HG02870 (cell line): ENCODE measurements at regions not wholly inside any gene's neighbourhood (a gene's known extent, or its start where the extent isn't known, plus 50 kb on each side); places are given as distances from the start of the nearest gene placed in this dataset.
"Not testable (repeated sequence)": the region's sequence is repeated elsewhere in the genome, so short reads cannot be mapped to it uniquely, and the experiment has no call there.

Source experiments
- ATAC-seq: cut with Tn5 transposase; IDR thresholded peaks from one replicate; pipeline ENCODE4 v1.9.1; 2021; ENCODE audit warnings: mild to moderate bottlenecking, moderate library complexity; ENCODE audit not compliant: unreplicated experiment

GRCh38 chr3:101141135-101141534, 147.9 kb upstream of the ABI3BP start:
- ATAC-seq: no peak

- no peak for ATAC-seq
Observed at GRCh38 chr3:101138817-101139216, 145.6 kb upstream of the ABI3BP start.

- ATAC-seq: no peak
Observed at GRCh38 chr3:101134331-101134730, 141.1 kb upstream of the ABI3BP start.

DNA sequence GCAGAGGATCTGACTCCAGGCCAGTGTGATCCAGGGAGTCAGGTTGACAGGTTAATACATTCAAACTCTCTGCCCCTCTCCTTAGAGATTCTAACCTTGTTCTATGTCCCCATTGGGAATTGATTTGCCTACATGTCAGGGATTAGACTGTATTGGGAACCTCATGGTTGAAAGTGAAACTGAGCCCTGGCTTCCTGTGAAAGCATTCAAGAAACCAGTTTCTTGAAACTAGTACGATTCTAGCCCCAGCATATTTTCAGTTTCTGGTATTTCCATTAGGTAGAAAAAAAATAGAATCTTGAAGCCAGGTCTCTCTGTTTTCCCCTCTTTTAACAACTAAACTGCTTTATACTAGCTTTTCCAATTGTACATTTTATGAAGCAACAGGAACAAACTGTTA, 140.4 kb upstream of the ABI3BP start:
- ATAC-seq: no peak

DNA sequence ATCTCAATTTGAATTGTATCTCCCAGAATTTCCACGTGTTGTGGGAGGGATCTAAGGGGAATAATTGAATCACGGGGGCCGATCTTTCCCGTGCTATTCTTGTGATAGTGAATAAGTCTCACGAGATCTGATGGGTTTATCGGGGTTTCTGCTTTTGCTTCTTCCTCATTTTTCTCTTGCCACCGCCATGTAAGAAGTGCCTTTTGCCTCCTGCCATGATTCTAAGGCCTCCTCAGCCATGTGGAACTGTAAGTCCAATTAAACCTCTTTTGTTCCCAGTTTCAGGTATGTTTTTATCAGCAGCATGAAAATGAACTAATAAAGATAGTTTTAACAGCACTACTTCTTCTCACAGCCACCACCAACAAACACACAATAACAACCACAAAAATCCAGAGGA, 140.0 kb upstream of the ABI3BP start:
- not testable (repeated sequence) for ATAC-seq

DNA sequence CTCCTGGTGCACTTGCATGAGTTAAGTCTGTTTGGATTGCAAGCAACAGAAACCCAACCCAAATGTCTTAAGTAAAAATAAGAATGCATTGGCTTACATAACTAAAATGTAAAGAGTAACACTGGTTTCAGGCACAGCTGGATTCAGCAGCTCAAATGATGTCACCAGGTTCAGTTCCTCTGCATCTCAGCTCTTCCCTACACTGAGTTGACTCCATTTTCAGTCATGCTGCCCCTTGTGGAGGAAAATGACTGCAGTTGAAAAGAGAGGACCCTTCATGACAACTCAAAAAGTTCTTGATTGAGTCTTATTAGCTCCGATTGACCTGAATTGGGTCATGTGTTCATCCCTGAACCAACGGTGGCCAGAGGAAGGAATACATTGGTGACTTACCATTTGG, 138.5 kb upstream of the ABI3BP start:
- ATAC-seq: no peak

GRCh38 chr3:101128786-101129185, 135.6 kb upstream of the ABI3BP start:
- ATAC-seq: no peak

DNA sequence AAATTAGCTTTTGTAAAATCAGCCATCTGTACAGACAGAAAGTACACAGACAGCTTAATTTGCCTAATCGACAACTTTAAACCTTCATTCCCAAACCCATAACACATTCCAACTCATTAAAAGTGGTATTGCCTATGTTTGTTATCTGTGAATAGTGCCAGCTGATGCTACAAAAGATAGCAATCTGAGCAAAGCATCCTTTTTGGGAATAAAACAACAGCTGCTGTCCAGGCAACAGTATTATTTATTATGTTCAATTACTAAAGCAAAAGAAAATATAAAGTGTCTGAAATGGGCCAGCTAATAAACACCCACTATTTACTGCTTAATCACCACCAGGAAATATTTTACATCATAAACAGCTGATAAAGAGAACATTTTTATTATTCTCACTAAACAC, 134.8 kb upstream of the ABI3BP start:
- no peak for ATAC-seq

DNA sequence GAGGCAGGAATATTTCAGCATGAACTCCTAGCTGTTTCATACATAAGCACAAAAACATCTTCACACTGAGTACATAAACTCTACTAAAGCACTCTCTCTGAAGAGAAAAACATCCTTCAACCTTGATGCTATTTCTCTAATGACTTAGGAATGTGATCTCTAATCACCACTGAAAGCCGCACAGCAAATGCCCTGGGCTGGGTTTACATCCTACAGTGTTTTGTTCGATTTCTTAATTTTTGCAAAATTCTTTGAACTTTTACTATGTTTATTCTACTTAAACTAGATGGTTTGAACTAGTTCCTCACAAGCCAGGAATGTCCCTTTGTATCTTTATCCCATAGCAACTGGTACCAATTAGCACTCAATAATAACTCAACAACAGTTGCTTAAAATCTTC, 130.9 kb upstream of the ABI3BP start:
- ATAC-seq: no peak

GRCh38 chr3:101123081-101123480, 129.9 kb upstream of the ABI3BP start:
- ATAC-seq: no peak

DNA sequence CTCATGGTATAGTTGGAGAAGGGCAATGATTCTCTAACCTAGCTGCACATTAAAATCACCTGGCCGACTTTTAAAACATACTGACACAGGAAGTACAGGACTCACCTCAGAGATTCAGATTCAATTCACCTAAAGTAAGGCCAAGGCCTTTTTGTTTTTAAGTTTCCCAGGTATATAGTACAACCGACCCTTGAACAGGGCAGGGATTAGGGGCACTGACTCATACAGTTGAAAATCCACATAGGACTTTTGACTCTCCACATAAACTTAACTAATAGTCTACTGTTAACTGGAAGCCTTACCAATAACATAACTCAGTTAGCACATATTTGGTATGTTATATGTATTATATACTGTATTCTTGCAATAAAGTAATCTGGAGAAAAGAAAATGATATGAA, 129.5 kb upstream of the ABI3BP start:
- ATAC-seq: no peak

GRCh38 chr3:101120039-101120438, 126.8 kb upstream of the ABI3BP start:
- no peak for ATAC-seq

DNA sequence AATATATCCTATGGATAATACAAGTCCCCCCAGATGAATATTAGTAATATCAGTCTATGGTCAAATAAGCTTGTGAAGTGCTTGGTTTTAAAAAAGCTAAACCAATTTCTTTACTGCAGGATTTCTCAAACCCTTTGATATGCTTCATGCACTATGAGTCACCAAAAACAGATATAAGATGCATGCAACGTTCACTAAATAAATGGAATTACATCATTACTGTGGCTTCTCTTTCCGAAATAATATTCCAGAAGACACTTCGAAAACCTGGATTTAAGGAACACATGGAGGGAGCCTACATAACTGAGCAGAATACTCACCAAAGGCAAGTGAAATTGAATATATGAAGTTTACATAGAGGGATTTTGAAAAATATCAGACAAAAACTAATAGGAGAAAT, 126.3 kb upstream of the ABI3BP start:
- no peak for ATAC-seq

DNA sequence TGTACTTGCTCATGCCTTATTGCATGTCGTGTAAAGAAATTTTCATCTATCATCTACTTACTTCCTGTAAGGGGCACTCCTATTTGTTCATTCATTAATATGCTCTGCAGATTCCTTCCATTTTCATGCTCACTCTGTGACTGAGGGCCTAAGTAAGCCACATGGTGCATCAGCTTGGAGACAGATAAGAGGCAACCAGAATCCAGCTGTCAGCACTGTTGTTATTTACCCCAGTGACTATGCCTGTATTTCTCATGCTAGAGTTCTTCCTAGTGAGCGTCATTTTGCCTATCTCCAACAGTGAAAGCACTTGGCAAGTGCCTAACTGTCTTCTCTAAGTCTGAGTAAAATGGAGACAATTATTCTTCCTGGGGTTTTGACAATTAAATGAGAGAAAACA, 124.8 kb upstream of the ABI3BP start:
- no peak for ATAC-seq

DNA sequence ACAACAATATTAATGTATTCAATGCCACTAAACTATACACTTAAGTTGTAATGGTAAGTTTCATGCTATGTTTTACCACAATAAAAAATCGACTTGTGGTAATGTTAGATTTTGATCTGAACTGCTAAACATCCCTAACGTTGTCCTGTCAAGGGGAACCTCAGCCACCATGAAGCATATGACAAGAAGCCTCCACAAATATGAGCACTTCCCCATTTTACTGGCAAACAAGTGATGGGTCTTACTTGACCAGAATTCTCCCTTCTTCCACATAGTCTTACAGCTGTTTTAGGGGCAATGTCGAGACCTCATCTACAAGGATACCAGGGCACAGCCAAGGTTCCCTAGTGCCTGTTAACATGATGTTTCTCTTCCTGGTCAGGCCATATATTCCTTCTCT, 124.2 kb upstream of the ABI3BP start:
- no peak for ATAC-seq

- ATAC-seq: not testable (repeated sequence)
Observed at GRCh38 chr3:101110295-101110694, 117.1 kb upstream of the ABI3BP start.

DNA sequence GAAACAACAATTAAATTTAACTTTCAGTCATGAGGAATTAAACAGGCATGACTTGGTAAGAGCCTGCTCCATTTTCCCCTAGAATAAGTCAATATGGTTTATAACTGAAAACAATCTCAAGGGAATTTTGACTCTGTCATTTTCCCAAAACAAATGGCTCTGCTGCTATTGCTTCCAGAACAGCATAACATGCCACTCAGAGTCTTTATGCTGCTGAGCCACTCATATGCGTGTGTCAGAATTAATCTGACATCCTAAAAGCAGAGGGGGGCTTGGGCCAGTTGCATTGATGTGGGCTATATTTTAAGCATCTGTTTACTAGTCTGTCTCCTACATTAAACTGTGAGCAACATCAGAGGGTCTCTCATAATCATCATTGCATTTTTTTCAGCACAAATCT, 111.1 kb upstream of the ABI3BP start:
- ATAC-seq: no peak

GRCh38 chr3:101102678-101103296, 109.6 kb upstream of the ABI3BP start:
- ATAC-seq: no peak

DNA sequence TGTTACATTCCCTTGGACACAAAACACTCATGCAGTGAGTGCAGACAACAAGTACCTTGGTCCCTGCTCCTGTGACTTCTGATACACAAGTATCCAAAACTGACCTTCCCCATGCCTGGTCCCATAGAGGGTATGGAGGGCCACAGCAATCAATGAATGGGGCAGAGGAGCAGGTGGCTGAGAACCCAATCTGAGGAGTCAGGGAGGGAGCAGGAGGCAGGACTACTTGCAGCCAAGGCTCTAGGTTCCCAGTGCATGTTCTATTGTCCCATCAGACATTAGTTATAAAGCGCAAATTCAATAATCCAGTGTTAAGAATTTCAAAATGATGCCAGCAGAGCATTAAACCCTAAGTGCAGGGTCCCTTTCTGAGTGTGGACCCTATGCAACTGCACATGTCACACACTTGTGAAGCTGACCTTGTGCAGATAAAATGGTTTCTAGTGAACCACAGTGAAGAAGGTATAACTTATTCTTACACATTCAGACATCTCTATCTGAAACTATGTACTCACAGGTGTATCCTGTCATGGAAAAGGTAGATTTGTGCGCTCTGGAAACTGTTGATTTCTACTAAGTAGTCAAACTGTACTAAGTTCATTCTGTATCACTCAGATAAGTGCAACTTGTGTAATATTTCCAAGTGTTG, 107.3 kb upstream of the ABI3BP start:
- ATAC-seq: no peak

DNA sequence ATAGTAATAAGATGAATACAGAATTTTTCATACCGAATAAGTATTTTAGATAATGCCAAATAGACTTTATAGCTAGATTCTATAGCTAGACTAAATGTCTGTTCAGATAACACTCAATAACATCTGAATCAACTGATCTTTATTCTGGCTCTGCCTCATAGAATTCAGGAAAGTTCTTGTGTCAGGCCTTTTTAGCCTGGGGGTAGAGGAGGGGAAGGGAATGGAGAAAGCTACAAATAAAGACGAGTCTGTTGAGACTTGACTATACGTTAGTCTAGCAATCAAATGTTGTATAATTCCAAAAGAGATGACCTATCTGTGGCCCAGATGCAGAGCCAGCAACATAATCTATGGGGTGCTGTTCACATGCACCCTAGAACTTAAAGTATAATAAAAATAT, 106.6 kb upstream of the ABI3BP start:
- ATAC-seq: no peak

GRCh38 chr3:101096444-101096843, 103.2 kb upstream of the ABI3BP start:
- no peak for ATAC-seq

DNA sequence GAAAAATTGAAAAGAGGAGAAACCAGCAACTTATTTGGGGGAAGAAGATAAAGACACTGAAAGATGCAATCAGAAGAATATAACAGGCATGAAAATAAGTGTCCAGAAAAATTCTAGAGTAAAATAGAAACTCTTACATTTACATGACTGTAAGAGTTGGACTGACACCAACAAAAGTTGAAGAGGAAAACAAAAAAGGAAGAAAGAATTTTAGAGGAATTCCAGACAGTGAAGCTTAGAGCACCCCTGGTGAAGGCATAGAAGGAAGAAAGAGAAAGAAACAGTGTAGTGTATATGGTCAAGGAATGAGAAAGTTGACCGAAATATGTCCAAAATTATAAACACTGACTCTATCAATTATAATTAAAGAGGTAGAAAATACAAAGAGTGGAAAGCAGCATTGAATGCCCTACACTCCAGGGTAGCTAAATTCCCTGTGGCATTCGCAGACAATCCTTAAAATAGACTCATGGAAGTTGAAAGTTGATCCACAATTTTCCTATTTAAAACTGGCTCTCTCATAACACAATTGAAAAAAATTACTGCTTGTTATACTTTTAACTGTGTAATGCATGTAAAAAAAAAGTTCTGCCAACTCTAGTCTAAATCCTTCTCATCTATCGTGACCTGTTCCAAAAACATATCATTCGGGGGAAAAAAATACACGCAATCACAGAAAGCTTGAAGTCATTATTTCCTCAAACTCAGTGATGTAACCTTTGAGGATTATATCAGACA, 102.6 kb upstream of the ABI3BP start:
- ATAC-seq: no peak
